IMR-90 (cell line): ENCODE measurements at regions not wholly inside any gene's neighbourhood (a gene's known extent, or its start where the extent isn't known, plus 50 kb on each side); places are given as distances from the start of the nearest gene placed in this dataset.

Experiments used
- ATAC-seq: fragments of 200-7000 bp; cut with Tn5 transposase; 2 replicates; pipeline ENCODE4 v1.9.1; 2020; ENCODE audit warnings: low read depth, mild to moderate bottlenecking, moderate library complexity
- BruUV-seq: library from RNA; stranded (reverse); fragments of 400-500 nt; replicated peaks from 2 replicates; lab custom pipeline; 2021; lab: Mats Ljungman, UMichigan
- CTCF ChIA-PET: fragments of 300-600 bp; formaldehyde crosslinking; extraction: SDS; loops from one replicate; lab custom pipeline; 2021; ENCODE audit warnings: antibody characterized with exemption; lab: Yijun Ruan, JAX
- POLR2A ChIA-PET: fragments of 300-600 bp; sonication (Branson Sonifier 250); formaldehyde crosslinking; loops from one replicate; lab custom pipeline; 2022; ENCODE audit warnings: antibody characterized with exemption; ENCODE audit not compliant: unreplicated experiment; lab: Charles Lee
- DNase-seq: peaks from one replicate; pipeline ENCODE4 v3.0.0; 2013
- H2AFZ ChIP-seq: replicated peaks from 2 replicates; pipeline ENCODE3; 2013; ENCODE audit warnings: low read length, mild to moderate bottlenecking; ENCODE audit not compliant: poor library complexity
- H2AK5ac ChIP-seq: 2 replicates; pipeline ENCODE4 v1.6.1; 2013; ENCODE audit warnings: low read depth, low read length, inconsistent platforms
- H2AK9ac ChIP-seq: replicated peaks from 2 replicates; pipeline ENCODE3; 2013; ENCODE audit warnings: mild to moderate bottlenecking, low read depth, low read length, moderate library complexity; ENCODE audit not compliant: poor library complexity
- H2BK120ac ChIP-seq: 2 replicates; pipeline ENCODE4 v1.6.1; 2013; ENCODE audit warnings: low read depth, low read length, inconsistent platforms
- H2BK15ac ChIP-seq: 3 replicates; pipeline ENCODE4 v1.6.1; 2013; ENCODE audit warnings: low read depth, low read length, inconsistent platforms
- H2BK20ac ChIP-seq: 2 replicates; pipeline ENCODE4 v1.6.1; 2013; ENCODE audit warnings: low read depth, mild to moderate bottlenecking, inconsistent platforms, low read length, moderate library complexity
- H2BK5ac ChIP-seq: 2 replicates; pipeline ENCODE4 v1.6.1; 2013; ENCODE audit warnings: mild to moderate bottlenecking, low read depth, low read length, inconsistent platforms; ENCODE audit not compliant: poor library complexity, severe bottlenecking
- H3K14ac ChIP-seq: replicated peaks from 2 replicates; pipeline ENCODE4 v1.6.1; 2013; ENCODE audit warnings: low read depth, low read length, inconsistent platforms
- H3K18ac ChIP-seq: 2 replicates; pipeline ENCODE4 v1.6.1; 2013; ENCODE audit warnings: low read depth, low read length, control low read depth
- H3K23ac ChIP-seq: 2 replicates; pipeline ENCODE4 v1.6.1; 2013; ENCODE audit warnings: low read depth, low read length, inconsistent platforms
- H3K27ac ChIP-seq: 2 replicates; pipeline ENCODE4 v1.5.1; 2013; ENCODE audit warnings: mild to moderate bottlenecking, control low read depth, low read length; ENCODE audit not compliant: insufficient read depth
- H3K27me3 ChIP-seq: 2 replicates; pipeline ENCODE4 v1.6.1; 2013; ENCODE audit warnings: low read length; ENCODE audit not compliant: control insufficient read depth, insufficient read depth
- H3K36me3 ChIP-seq: 2 replicates; pipeline ENCODE4 v1.6.1; 2013; ENCODE audit warnings: low read length, mixed read lengths; ENCODE audit not compliant: control insufficient read depth, insufficient read depth
- H3K4ac ChIP-seq: 2 replicates; pipeline ENCODE4 v1.6.1; 2013; ENCODE audit warnings: low read depth, low read length, inconsistent platforms
- H3K4me1 ChIP-seq: 2 replicates; pipeline ENCODE4 v1.6.1; 2013; ENCODE audit warnings: low read length, mixed read lengths; ENCODE audit not compliant: control insufficient read depth, insufficient read depth
- H3K4me2 ChIP-seq: 2 replicates; pipeline ENCODE4 v1.6.1; 2013; ENCODE audit warnings: low read depth, mild to moderate bottlenecking, control low read depth, low read length, moderate library complexity
- H3K4me3 ChIP-seq: 2 replicates; pipeline ENCODE4 v1.5.1; 2013; ENCODE audit warnings: low read depth, mild to moderate bottlenecking, control low read depth, low read length, moderate library complexity; ENCODE audit not compliant: insufficient read depth
- H3K56ac ChIP-seq: 2 replicates; pipeline ENCODE4 v1.6.1; 2013; ENCODE audit warnings: low read length, inconsistent platforms; ENCODE audit not compliant: insufficient read depth; ENCODE audit errors: extremely low read depth
- H3K79me1 ChIP-seq, 2 experiments: 2 replicates each; pipeline ENCODE4 v1.6.1; 2013; ENCODE audit warnings: low read length in 2 of 2, inconsistent platforms in 1 of 2, low read depth in 1 of 2
- H3K9ac ChIP-seq: 2 replicates; pipeline ENCODE4 v1.6.1; 2013; ENCODE audit warnings: low read depth, low read length, control low read depth
- H3K9me1 ChIP-seq: 2 replicates; pipeline ENCODE4 v1.6.1; 2013; ENCODE audit warnings: low read length, inconsistent platforms; ENCODE audit not compliant: insufficient read depth
- H3K9me3 ChIP-seq: 2 replicates; pipeline ENCODE4 v1.6.1; 2013; ENCODE audit warnings: low read length; ENCODE audit not compliant: control insufficient read depth, insufficient read depth
- H4K20me1 ChIP-seq: 2 replicates; pipeline ENCODE4 v1.6.1; 2013; ENCODE audit warnings: low read length, inconsistent platforms; ENCODE audit not compliant: insufficient read depth
- H4K5ac ChIP-seq: 2 replicates; pipeline ENCODE4 v1.6.1; 2013; ENCODE audit warnings: mild to moderate bottlenecking, low read depth, low read length, control low read depth
- H4K8ac ChIP-seq, 2 experiments: 2 replicates each; pipeline ENCODE4 v1.6.1; 2013; ENCODE audit warnings: low read depth in 2 of 2, low read length in 2 of 2, control low read depth in 1 of 2, inconsistent platforms in 1 of 2
- H4K91ac ChIP-seq: 2 replicates; pipeline ENCODE4 v1.6.1; 2013; ENCODE audit warnings: low read depth, low read length, inconsistent platforms; ENCODE audit not compliant: insufficient read depth
- BHLHE40 ChIP-seq: fragments of 150-350 bp; IDR thresholded peaks from 2 replicates; pipeline ENCODE4 v1.6.1; 2016; ENCODE audit warnings: mild to moderate bottlenecking, low read depth, low read length
- CHD1 ChIP-seq: IDR thresholded peaks from 2 replicates; pipeline ENCODE4 v1.6.1; 2012; ENCODE audit warnings: low read depth, low read length, improper control_type of control experiment
- CTCF ChIP-seq: conservative IDR thresholded peaks from 2 replicates; pipeline ENCODE4 v1.5.1; 2012; ENCODE audit warnings: mild to moderate bottlenecking, low read depth, low read length, improper control_type of control experiment
- FOS ChIP-seq: fragments of 150-350 bp; IDR thresholded peaks from 2 replicates; pipeline ENCODE4 v1.6.1; 2016; ENCODE audit warnings: low read depth, low read length
- MAFK ChIP-seq: IDR thresholded peaks from 2 replicates; pipeline ENCODE4 v1.6.1; 2012; ENCODE audit warnings: low read depth, low read length, improper control_type of control experiment
- MXI1 ChIP-seq: IDR thresholded peaks from 2 replicates; pipeline ENCODE4 v1.6.1; 2012; ENCODE audit warnings: low read depth, mild to moderate bottlenecking, low read length, moderate library complexity, borderline replicate concordance
- POLR2A ChIP-seq: IDR thresholded peaks from 2 replicates; pipeline ENCODE4 v1.6.1; 2012; ENCODE audit warnings: mild to moderate bottlenecking, low read depth, low read length
- RAD21 ChIP-seq: IDR thresholded peaks from 2 replicates; pipeline ENCODE4 v1.6.1; 2012; ENCODE audit warnings: low read length, improper control_type of control experiment
- SMC3 ChIP-seq: fragments of 150-350 bp; IDR thresholded peaks from 2 replicates; pipeline ENCODE4 v1.6.1; 2016; ENCODE audit warnings: low read depth, mild to moderate bottlenecking, antibody characterized with exemption, low read length, moderate library complexity
- USF2 ChIP-seq: fragments of 150-350 bp; IDR thresholded peaks from 2 replicates; pipeline ENCODE4 v1.6.1; 2017; ENCODE audit warnings: mild to moderate bottlenecking, antibody characterized with exemption, low read length, low read depth
- WGBS, 2 experiments: methylation state at CpG; one replicate each; pipeline versions ENCODE4 v1.1.5 to v1.1.7; 2013; ENCODE audit warnings: missing lambda C conversion rate in 2 of 2; ENCODE audit not compliant: insufficient read length in 1 of 2; ENCODE audit errors: extremely low coverage in 2 of 2; 5-methylcytosine and 5-hydroxymethylcytosine counted together
- dilution Hi-C: fragments of 300-500 bp; cut with HindIII; formaldehyde crosslinking; loops from one replicate; pipeline ENCODE4 v1.14.3; 2018; ENCODE audit warnings: low sequenced_read_pairs; ENCODE audit not compliant: unreplicated experiment
- in situ Hi-C: fragments of 300-500 bp; cut with MboI; formaldehyde crosslinking; loops from 3 replicates; pipeline ENCODE4 v1.14.3; 2019; ENCODE audit warnings: low sequenced_read_pairs, inconsistent platforms, mixed read lengths
- intact Hi-C: fragments of 100-400 bp; cut with micrococcal nuclease; formaldehyde crosslinking; loops from 2 replicates; pipeline ENCODE4 v1.10.0; 2022

GRCh38 chr6:14645841-14646240 is 528.3 kb downstream of the CD83 start:
- intact Hi-C loops (no loop called here), in situ Hi-C loops (no loop called here), dilution Hi-C loops (no loop called here)
- Histone ChIP-seq H3K4me2 (no peak overlapping the region), H3K27me3 (peaks cover 2% of the 10 kb centered on the region), H3K9me1 (no peaks in the 10 kb centered on the region), H3K4me1 (no peaks in the 10 kb centered on the region), H3K23ac (no peak overlapping the region), H3K4me3 (no peak overlapping the region), H3K4ac (no peak overlapping the region), H4K5ac (no peak overlapping the region), H4K8ac (no peak overlapping the region), H3K79me1 (no peaks in the 10 kb centered on the region), H3K14ac (no peak overlapping the region), H2BK15ac (no peak overlapping the region), H2AFZ (no peak overlapping the region), H3K18ac (no peak overlapping the region), H3K36me3 (no peaks in the 10 kb centered on the region), H2BK120ac (no peak overlapping the region), H4K20me1 (no peaks in the 10 kb centered on the region), H3K9me3 (no peaks in the 10 kb centered on the region), H2AK5ac (no peak overlapping the region), H2BK5ac (no peak overlapping the region), H3K27ac (no peak overlapping the region), H3K9ac (no peak overlapping the region), H4K91ac (no peak overlapping the region), H3K56ac (no peak overlapping the region), H2AK9ac (no peak overlapping the region), H2BK20ac (no peak overlapping the region)
- WGBS, 2 experiments, result no CpG with 5 or more reads among the region's 3 CpGs
- POLR2A ChIA-PET, result no interaction called here
- ATAC-seq (no peak), DNase-seq (no peak)
- TF ChIP-seq USF2 (no peak), CTCF (no peak), POLR2A (no peak), MXI1 (no peak), FOS (no peak), BHLHE40 (no peak), MAFK (no peak), CHD1 (no peak), SMC3 (no peak), RAD21 (no peak)
- CTCF ChIA-PET, result no interaction called here
- BruUV-seq, result no TSS peak
